ENCODE measurements at regions not wholly inside any gene's neighbourhood (a gene's known extent, or its start where the extent isn't known, plus 50 kb on each side); places are given as distances from the start of the nearest gene placed in this dataset.
A peak's percentile ranks its signal among the peaks of the same experiment; 100 is the strongest.

- no peak for DNase-seq
These were observed 81.7 kb upstream of the MAFB start for GRCh38 chr20:40770564-40771307.

GRCh38 chr20:40771308-40771610, 82.2 kb upstream of the MAFB start:
- DNase-seq = no peak

GRCh38 chr20:40771848-40772511, 82.9 kb upstream of the MAFB start:
- DNase-seq = no peak

GRCh38 chr20:40773376-40773775, 84.3 kb upstream of the MAFB start:
- no peak for DNase-seq

- no peak for DNase-seq
These were observed 85.2 kb upstream of the MAFB start for GRCh38 chr20:40774252-40774651.

GRCh38 chr20:40775561-40776146, 86.6 kb upstream of the MAFB start:
- no peak for DNase-seq

- no peak for DNase-seq
These were observed 87.7 kb upstream of the MAFB start for GRCh38 chr20:40776466-40777457.

GRCh38 chr20:40777653-40778052, 88.6 kb upstream of the MAFB start:
- DNase-seq = no peak

GRCh38 chr20:40778894-40779496, 90.0 kb upstream of the MAFB start:
- DNase-seq = no peak

GRCh38 chr20:40781327-40782042, 92.4 kb upstream of the MAFB start:
- DNase-seq = no peak

GRCh38 chr20:40782043-40782368, 93.0 kb upstream of the MAFB start:
- no peak for DNase-seq

- no peak for DNase-seq
These were observed 96.3 kb upstream of the MAFB start for GRCh38 chr20:40785346-40785745.

GRCh38 chr20:40786336-40786735, 97.3 kb upstream of the MAFB start:
- DNase-seq = no peak

- no peak for DNase-seq
These were observed 98.9 kb upstream of the MAFB start for GRCh38 chr20:40787941-40788340.

- DNase-seq = peak; percentile 2
These were observed 108.4 kb upstream of the MAFB start for GRCh38 chr20:40797425-40797824.

- DNase-seq = no peak
These were observed 109.0 kb upstream of the MAFB start for GRCh38 chr20:40798066-40798465.

GRCh38 chr20:40802886-40803285, 113.8 kb upstream of the MAFB start:
- DNase-seq = no peak

GRCh38 chr20:40803381-40803780, 114.3 kb upstream of the MAFB start:
- DNase-seq = no peak

- DNase-seq = no peak
These were observed 116.6 kb upstream of the MAFB start for GRCh38 chr20:40805592-40805991.

- DNase-seq = no peak
These were observed 118.1 kb upstream of the MAFB start for GRCh38 chr20:40806929-40807820.

- no peak for DNase-seq
These were observed 118.8 kb upstream of the MAFB start for GRCh38 chr20:40807821-40808170.

Data from fibroblast of skin of right quadriceps (primary cell).